Esophagus squamous epithelium (tissue), 5 donors: ENCODE measurements at regions not wholly inside any gene's neighbourhood (a gene's known extent, or its start where the extent isn't known, plus 50 kb on each side); places are given as distances from the start of the nearest gene placed in this dataset.

ENCODE experiments used
- DNase-seq: peaks from one replicate; lab custom pipeline; 2025; lab: John Stamatoyannopoulos, UW
- H3K27ac ChIP-seq, 4 donors: fragments of 200-600 bp; sonication (generic); one replicate each; pipeline ENCODE4 v1.5.1; 2016 to 2019; ENCODE audit warnings: mild to moderate bottlenecking in 1 of 4
- H3K27me3 ChIP-seq, 4 donors: fragments of 200-600 bp; sonication (generic); 1 replicate in 3 of 4; 2 replicates in 1 of 4; pipeline versions ENCODE4 v1.5.1 to v1.6.0; 2017 to 2021; ENCODE audit warnings: antibody characterized with exemption in 1 of 4
- H3K36me3 ChIP-seq, 3 donors: fragments of 200-600 bp; sonication (generic); one replicate each; pipeline ENCODE4 v1.5.1; 2016 to 2019
- H3K4me1 ChIP-seq, 3 donors: fragments of 200-600 bp; sonication (generic); one replicate each; pipeline ENCODE4 v1.5.1; 2017 to 2019
- H3K4me3 ChIP-seq, 4 donors: fragments of 200-600 bp; sonication (generic); 1 replicate in 3 of 4; 2 replicates in 1 of 4; pipeline ENCODE4 v1.5.1; 2016 to 2019; ENCODE audit warnings: mild to moderate bottlenecking in 2 of 4, moderate library complexity in 1 of 4
- H3K9me3 ChIP-seq, 3 donors: fragments of 200-600 bp; sonication (generic); one replicate each; pipeline ENCODE4 v1.5.1; 2016 to 2019
- CTCF ChIP-seq, 6 experiments: fragments of 450-650 bp in 4 of 6; fragments of 200-600 bp in 2 of 6; sonication (generic) in 2 of 6; IDR thresholded peaks; one replicate each; pipeline ENCODE4 v1.5.1; 2016 to 2019; ENCODE audit warnings: antibody characterized with exemption in 6 of 6, mild to moderate bottlenecking in 4 of 6, moderate library complexity in 4 of 6
- POLR2A ChIP-seq, 4 donors: fragments of 450-650 bp; IDR thresholded peaks; one replicate each; pipeline ENCODE4 v1.6.1; 2017; ENCODE audit warnings: antibody characterized with exemption in 4 of 4, mild to moderate bottlenecking in 4 of 4, moderate library complexity in 3 of 4
- WGBS, 2 donors: methylation state at CpG; one replicate each; pipeline ENCODE4 v1.1.5; 2018; 5-methylcytosine and 5-hydroxymethylcytosine counted together
- intact Hi-C: fragments of 100-400 bp; cut with DNase I; formaldehyde crosslinking; loops from one replicate; pipeline ENCODE4 v1.15.0; 2022
- donor health status: DM: yes; HTN: yes; CAD: no.

GRCh38 chr9:93801581-93802284, 153.4 kb downstream of the BARX1 start:
- 70% methylated on average over 3 of the region's 7 CpGs; no CpG with 5 or more reads in 1 of the 2 donors for whole genome bisulfite sequencing, 2 donors
- peaks cover 0 to 30% (median 0%) of the 10 kb centered on the region in 4 donors for H3K27me3 ChIP-seq

GRCh38 chr9:93801120-93801519, 154.0 kb downstream of the BARX1 start:
- no peaks in the 10 kb centered on the region for H3K36me3 ChIP-seq
- no peaks in the 10 kb centered on the region for H3K4me1 ChIP-seq
- intact Hi-C loops, result no loop called here
- H3K9me3 ChIP-seq, result peaks cover 0 to 7% (median 0%) of the 10 kb centered on the region in 3 donors
- no peak for TF ChIP-seq POLR2A (IDR thresholded peaks at IDR 0.05)
- TF ChIP-seq CTCF (IDR thresholded peaks at IDR 0.05), result no peak
- H3K4me3 ChIP-seq, result no peak overlapping the region
- H3K27me3 ChIP-seq, result peaks cover 0 to 30% (median 0%) of the 10 kb centered on the region in 4 donors
- H3K27ac ChIP-seq, result no peak overlapping the region
- DNase-seq, result no peak
- no CpG with 5 or more reads among the region's 4 CpGs for WGBS, 2 donors

More at GRCh38 chr9:93801581-93802284, 153.4 kb downstream of the BARX1 start:
- H3K4me1 ChIP-seq, result no peaks in the 10 kb centered on the region
- H3K4me3 ChIP-seq, result no peak overlapping the region
- H3K9me3 ChIP-seq, result peaks cover 0 to 7% (median 0%) of the 10 kb centered on the region in 3 donors
- no peak for DNase-seq
- no peaks in the 10 kb centered on the region for H3K36me3 ChIP-seq
- no peak overlapping the region for H3K27ac ChIP-seq
- intact Hi-C loops, result no loop called here
- TF ChIP-seq POLR2A (IDR thresholded peaks at IDR 0.05) (no peak), CTCF (IDR thresholded peaks at IDR 0.05) (no peak)

DNA sequence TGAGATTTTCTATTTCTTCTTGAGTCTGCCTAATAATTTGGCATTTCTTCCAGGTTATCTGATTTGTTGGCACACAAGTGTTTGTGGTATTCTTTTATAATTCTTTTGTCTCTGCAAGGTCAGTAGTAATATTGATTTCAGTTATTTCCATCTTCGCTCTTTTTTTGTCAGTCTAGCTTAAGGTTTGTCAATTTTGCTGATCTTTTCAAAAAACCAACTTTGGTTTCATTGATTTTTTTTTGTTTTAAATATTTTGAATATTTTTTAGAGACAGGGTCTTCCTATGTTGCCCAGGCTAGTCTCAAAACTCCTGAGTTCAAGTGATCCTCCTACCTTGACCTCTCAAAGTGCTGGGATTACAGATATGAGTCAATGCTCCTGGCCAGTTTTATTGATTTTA, 162.8 kb downstream of the BARX1 start:
- H3K9me3 ChIP-seq, result no peaks in the 10 kb centered on the region
- intact Hi-C loops, result no loop called here
- 79 to 90% methylated on average over 1 of the region's 1 CpG for WGBS, 2 donors
- no peak overlapping the region for H3K27ac ChIP-seq
- TF ChIP-seq CTCF (IDR thresholded peaks at IDR 0.05) (no peak), POLR2A (IDR thresholded peaks at IDR 0.05) (no peak)
- H3K4me3 ChIP-seq, result no peak overlapping the region
- H3K4me1 ChIP-seq, result no peaks in the 10 kb centered on the region
- H3K36me3 ChIP-seq, result no peaks in the 10 kb centered on the region
- peaks cover 0 to 17% (median 0%) of the 10 kb centered on the region in 4 donors for H3K27me3 ChIP-seq
- DNase-seq, result no peak

GRCh38 chr9:93786204-93786603, 169.0 kb downstream of the BARX1 start:
- peaks cover 0 to 17% (median 0%) of the 10 kb centered on the region in 4 donors for H3K27me3 ChIP-seq
- WGBS, 2 donors, result 72 to 86% methylated on average over 2 of the region's 2 CpGs
- no peak for DNase-seq

More at GRCh38 chr9:93786204-93786603, 169.0 kb downstream of the BARX1 start:
- Histone ChIP-seq H3K36me3 (no peaks in the 10 kb centered on the region), H3K9me3 (no peaks in the 10 kb centered on the region), H3K4me3 (no peak overlapping the region), H3K4me1 (no peaks in the 10 kb centered on the region), H3K27ac (no peak overlapping the region)
- intact Hi-C loops, result no loop called here
- TF ChIP-seq POLR2A (IDR thresholded peaks at IDR 0.05) (no peak), CTCF (IDR thresholded peaks at IDR 0.05) (no peak)
